Adrenal gland (tissue), 5 donors: ENCODE measurements at regions not wholly inside any gene's neighbourhood (a gene's known extent, or its start where the extent isn't known, plus 50 kb on each side); places are given as distances from the start of the nearest gene placed in this dataset.

Experiments used
- CTCF ChIP-seq, 6 experiments: fragments of 450-650 bp in 4 of 6; fragments of 200-600 bp in 2 of 6; sonication (generic) in 1 of 6; IDR thresholded peaks; 1 replicate in 5 of 6; 2 replicates in 1 of 6; pipeline versions ENCODE4 v1.5.1 to v1.8.0; 2016 to 2021; ENCODE audit warnings: antibody characterized with exemption in 6 of 6, mild to moderate bottlenecking in 2 of 6, moderate library complexity in 1 of 6
- POLR2A ChIP-seq, 2 donors: fragments of 450-650 bp; IDR thresholded peaks; one replicate each; pipeline ENCODE4 v1.6.1; 2017; ENCODE audit warnings: antibody characterized with exemption in 2 of 2, mild to moderate bottlenecking in 2 of 2, moderate library complexity in 1 of 2
- donor health status: DM: no; HTN: no; CAD: no.

- no peak for TF ChIP-seq CTCF (IDR thresholded peaks at IDR 0.05)
- TF ChIP-seq POLR2A (IDR thresholded peaks at IDR 0.05): no peak
Observed at GRCh38 chr6:77021232-77021631, 442.1 kb downstream of the HTR1B start.
